ENCODE measurements at regions not wholly inside any gene's neighbourhood (a gene's known extent, or its start where the extent isn't known, plus 50 kb on each side); places are given as distances from the start of the nearest gene placed in this dataset.

DNA sequence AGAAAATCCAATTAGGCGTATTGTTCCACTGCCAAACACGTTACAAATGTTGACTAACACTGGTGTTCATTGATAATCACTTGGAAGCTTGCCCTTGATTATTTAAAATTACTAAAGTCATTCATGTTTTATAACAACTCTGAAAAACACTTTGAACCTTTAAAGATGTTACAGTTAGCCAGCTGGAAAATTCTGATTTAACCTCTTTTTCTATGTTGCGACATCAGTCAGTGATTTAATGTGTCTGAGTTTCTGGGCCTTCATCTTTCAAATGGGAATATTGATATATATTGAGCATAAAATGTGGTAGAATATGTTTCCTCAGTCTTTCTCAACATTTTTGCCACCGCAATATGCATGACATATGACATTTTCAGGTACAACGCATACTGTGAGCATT, 274.1 kb upstream of the TENM3 start:
- DNase-seq = no peak

- DNase-seq = no peak
These were observed 272.8 kb upstream of the TENM3 start for GRCh38 chr4:181970366-181970765.

DNA sequence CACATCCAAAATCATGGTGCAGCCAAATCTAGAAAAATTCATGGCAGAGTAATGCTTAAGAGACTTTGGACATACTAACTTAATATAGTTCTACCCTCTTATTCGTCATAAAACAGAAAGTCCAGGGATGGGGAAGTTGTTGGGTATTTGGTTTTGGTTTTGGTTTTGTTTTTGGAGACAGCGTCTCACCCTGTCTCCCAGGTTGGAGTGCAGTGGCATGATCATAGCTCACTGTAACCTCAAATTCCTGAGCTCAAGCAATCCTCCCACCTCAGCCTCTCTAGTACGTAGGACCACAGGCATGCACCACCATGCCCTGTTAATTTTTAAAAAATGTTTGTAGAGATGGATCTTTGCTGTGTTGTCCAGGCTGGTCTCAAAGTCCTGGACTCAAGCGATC, 271.8 kb upstream of the TENM3 start:
- DNase-seq = no peak

DNA sequence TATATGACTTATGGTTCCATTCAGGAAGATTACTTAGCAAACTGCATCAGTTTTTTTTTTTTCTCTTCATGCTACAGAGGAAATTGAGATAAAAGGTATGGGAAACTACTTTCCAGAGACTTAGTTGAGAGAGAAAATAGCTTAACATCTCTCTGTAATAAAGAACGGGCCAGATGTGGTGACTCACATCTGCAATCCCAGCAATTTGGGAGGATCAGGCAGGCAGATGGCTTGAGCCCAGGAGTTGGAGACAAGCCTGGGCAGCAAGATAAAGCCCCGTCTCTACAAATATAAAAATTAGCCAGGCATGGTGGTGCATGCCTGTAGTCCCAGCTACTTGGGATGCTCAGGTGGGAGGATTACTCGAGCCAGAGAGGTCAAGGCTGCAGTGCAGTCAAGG, 271.2 kb upstream of the TENM3 start:
- no peak for DNase-seq

GRCh38 chr4:181976764-181977163, 266.4 kb upstream of the TENM3 start:
- DNase-seq = no peak

GRCh38 chr4:181982437-181982836, 260.8 kb upstream of the TENM3 start:
- DNase-seq = no peak

DNA sequence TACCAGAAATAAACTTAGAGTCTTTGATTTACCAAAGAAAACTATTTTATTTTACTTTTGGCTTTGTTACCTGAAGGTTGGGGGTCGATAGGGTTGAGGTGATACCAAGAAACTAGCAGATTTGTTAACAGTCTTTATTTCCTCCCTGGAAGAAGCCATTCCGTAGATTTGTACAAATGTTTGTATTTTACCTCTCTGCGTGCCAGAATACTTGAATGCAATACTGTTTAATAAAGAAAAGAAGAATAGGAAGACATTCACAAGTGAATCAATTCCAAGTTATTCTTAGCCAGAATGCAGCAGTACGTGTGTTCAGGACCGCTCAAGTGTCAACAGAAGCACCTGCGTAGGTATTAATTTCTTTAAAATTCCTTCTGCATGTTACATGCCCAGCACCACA, 260.3 kb upstream of the TENM3 start:
- DNase-seq = no peak

DNA sequence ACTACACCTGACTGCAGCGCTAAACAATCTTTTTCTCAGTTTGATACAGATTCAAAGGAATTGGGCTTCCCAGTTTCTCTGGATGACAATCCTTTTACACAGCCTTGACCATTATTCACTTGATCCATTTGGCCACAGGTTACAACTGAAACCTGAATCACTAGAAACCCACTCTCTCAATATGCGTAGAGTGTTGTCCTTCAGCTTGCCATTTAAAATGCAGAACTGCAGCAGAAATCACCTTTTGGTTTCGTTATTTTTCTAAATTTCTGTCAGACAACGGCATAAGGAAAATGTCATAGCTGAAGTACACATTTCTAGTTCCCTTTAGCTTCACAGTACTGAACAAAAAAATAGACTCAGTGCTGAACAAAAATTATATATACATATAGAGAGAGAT, 255.8 kb upstream of the TENM3 start:
- no peak for DNase-seq

DNA sequence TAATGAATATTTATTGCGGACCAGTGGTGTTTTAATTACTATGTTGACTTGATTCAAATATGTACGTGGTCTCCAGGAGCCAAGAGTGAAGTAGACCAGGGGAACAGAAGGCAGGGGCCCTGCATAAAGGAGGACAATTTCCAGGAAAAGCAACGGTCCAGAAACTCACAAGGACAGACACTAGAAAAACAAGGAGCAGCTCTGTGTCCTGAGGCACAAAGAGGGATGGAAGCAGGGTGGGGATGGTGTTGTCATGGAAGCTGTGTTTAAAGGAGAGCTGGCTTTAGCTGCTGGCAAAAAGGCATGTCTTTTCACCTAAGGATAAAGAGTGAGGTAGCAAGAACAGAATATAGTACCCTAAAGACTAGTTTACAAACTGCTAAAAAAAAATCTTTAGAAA, 254.1 kb upstream of the TENM3 start:
- DNase-seq = no peak

- DNase-seq = no peak
These were observed 251.7 kb upstream of the TENM3 start for GRCh38 chr4:181991369-181992108.

DNA sequence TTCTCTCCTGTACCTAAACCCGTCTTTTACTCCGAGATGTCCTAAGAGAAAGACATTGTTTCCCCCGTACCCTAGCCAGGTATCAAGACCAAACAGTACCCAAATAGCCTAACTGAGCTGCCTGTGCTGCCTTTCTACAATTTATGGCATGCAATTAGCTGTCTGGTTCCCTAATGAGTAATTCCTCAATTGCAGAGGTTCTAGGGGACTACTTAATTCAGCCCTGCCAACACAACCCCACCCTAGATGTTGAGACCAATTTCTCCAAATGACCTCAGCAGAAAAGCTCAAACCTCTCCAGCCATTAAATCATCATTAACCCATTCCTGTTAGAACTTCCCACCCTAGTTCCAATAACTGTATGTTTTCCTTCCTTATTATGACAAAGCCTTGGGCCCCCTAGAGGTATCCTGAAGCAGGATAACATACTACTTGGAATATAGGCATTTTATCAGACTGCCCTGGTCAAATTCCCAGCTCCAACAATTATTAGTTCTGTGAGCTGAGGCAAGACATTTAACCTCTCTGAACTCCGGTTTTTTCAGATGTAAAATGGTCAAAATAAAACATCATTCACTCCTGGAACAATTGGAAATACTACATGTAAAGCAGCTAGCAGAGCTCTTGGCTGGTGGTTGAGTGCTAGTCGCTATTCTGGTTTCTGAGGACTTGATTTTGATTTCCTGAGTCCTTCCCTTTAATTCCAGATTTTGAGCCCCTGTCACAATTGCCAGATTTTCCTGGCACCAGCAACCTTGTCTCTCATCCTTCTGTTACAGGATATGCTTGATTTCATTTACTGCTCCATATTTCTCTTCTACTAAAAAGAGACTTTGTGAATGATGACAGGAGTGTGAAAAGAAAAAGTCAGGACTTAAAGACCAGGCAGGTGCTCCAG, 244.6 kb upstream of the TENM3 start:
- no peak for DNase-seq

DNA sequence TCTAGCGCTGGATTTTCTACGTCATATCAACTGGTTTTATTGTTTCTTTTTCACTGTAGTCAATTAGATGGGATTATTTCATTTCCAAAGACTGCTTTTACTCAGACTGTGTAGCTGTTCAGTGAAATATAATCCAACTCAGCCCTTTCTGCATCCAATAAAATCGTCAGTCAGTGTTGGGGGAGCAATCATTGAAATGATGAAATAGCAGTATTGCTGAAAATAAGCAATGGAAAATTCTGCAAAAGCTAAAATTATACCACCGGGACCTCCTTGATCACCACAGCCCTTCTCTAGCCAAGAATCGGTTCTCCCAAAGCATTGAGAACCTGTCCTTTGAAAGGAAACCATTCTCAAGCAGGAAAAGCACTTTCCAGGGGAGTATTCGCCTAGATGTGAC, 243.1 kb upstream of the TENM3 start:
- DNase-seq = no peak

DNA sequence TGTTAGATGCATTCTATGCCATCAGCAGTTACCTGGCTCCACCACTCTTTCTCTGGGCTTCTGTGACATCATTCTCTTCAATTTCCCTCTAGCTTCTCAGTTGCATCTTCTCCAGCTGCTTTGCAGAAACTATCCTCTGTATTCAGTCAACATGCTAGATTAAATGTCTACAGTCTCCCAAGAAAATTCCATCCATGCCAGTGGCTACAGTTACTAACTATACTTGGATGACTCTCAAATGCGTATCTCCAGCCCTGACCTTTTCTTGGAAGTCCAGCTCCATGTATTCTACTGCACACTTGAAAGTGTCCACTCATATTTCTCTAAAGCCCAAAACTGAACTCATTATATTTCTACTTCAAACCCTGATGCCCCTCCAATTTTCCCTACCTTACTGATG, 232.3 kb upstream of the TENM3 start:
- DNase-seq = no peak

GRCh38 chr4:182014164-182014563, 229.0 kb upstream of the TENM3 start:
- DNase-seq = no peak

DNA sequence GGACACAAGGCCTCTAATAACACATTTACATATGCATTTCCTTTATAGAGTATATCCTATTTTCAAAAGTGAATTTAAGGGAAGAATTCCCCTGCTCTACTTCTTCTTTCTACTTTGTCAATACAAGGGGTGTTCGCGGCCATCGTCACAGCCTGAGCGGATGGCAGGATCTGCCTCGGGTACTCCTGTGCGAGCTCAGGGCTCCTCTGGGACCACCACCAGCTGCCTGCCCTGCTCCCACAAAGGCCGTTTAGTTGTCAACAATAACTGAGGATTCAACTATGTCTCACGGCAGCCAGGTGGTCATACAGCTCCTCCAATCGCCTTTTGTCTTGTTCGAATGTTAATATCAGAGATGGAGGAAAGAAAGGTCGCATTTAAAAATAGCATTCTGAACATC, 228.2 kb upstream of the TENM3 start:
- no peak for DNase-seq

- no peak for DNase-seq
These were observed 227.3 kb upstream of the TENM3 start for GRCh38 chr4:182015893-182016292.

- DNase-seq = no peak
These were observed 226.2 kb upstream of the TENM3 start for GRCh38 chr4:182017038-182017437.

DNA sequence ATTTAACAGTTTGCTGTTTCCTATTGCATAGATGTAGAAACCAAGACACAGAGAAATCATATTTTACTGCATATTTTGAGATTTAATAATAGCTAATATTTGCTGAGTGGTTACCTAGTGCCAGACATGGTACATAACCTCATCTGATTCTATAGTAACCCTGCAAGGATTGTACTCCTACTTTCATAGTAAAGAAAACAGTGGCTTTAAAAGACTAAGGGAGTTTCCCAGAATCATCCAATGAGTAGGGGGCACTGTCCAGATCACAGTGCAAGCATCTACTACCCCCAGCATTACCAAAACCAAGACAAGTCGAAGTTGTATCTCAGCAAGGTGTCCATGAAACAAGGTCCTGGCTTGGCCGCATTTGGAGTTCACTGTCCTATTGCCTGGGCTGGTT, 224.5 kb upstream of the TENM3 start:
- DNase-seq = no peak

DNA sequence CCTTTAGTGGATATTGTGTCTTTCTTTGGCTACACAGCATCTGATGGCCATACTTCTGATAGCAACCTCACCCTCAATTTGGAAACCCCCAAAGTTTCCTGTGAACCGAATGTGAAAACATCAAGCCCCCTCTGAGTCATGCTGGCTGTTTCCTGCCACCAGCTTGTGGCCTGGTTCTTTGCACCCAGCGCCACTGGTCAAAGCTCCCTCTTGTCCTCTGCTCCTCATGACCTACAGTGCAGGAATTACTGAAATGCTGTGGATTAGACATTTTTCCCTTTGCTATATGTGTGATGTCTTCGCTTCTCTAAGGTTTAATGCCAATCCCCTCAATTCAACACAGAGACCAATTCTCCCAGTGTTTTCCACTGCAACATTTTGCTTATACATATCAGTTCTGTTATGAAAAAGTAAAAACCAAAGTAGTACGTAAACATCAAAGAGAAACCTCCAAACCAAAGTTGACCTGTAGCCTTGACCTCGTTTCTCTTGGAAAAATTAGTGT, 224.0 kb upstream of the TENM3 start:
- peak; percentile 50 for DNase-seq

- no peak for DNase-seq
These were observed 220.3 kb upstream of the TENM3 start for GRCh38 chr4:182022909-182023308.

- no peak for DNase-seq
These were observed 219.7 kb upstream of the TENM3 start for GRCh38 chr4:182023469-182023868.

- no peak for DNase-seq
These were observed 200.3 kb upstream of the TENM3 start for GRCh38 chr4:182042945-182043344.

GRCh38 chr4:182048871-182049270, 194.3 kb upstream of the TENM3 start:
- no peak for DNase-seq

DNA sequence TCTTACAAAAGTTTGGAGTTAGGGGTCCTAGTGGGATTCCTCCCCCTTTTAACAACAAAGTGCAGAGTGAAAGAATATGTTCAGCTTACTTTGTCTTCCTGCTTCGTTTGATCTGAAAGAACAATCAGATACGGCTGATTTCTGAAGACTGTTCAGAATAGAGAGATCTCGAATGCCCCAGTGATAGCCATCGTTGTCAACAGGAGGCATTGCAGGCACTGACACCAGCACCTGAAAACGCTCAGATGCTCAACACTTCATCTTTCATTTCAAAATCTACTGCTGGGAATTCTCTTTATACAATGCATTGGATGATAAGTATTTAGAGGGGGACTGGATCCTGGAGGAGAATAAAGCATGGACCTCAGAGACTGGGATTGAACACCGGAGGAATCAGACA, 186.3 kb upstream of the TENM3 start:
- no peak for DNase-seq
